H1 (cell line): ENCODE measurements at regions not wholly inside any gene's neighbourhood (a gene's known extent, or its start where the extent isn't known, plus 50 kb on each side); places are given as distances from the start of the nearest gene placed in this dataset.

Source experiments
- CTCF ChIA-PET: fragments of 300-600 bp; sonication (Branson Sonifier 250); formaldehyde crosslinking; loops from one replicate; lab custom pipeline; 2021; ENCODE audit not compliant: partially characterized antibody; lab: Charles Lee
- POLR2A ChIA-PET: fragments of 300-600 bp; sonication (Branson Sonifier 250); formaldehyde crosslinking; loops from one replicate; lab custom pipeline; 2021; ENCODE audit warnings: inconsistent platforms; ENCODE audit not compliant: partially characterized antibody; lab: Charles Lee
- DNase-seq, 2 experiments: peaks; one replicate each; pipeline versions ENCODE4 v3.0.0 to v3.0.0-alpha.2; 2010 to 2022; ENCODE audit warnings: low spot score in 2 of 2, low read depth in 1 of 2, mixed read lengths in 1 of 2
- FAIRE-seq: peaks from 2 replicates; lab custom pipeline; 2011; peaks lifted over from hg19 to GRCh38; lab: Jason Lieb, UNC
- H2AFZ ChIP-seq: 2 replicates; pipeline ENCODE4 v1.8.1; 2012; ENCODE audit warnings: low read length, inconsistent platforms
- H2AK5ac ChIP-seq: 2 replicates; pipeline ENCODE4 v1.6.1; 2013; ENCODE audit warnings: low read depth, low read length
- H2BK120ac ChIP-seq: replicated peaks from 2 replicates; pipeline ENCODE3; 2013; ENCODE audit warnings: low read depth, low read length, inconsistent platforms
- H2BK12ac ChIP-seq: 2 replicates; pipeline ENCODE4 v1.6.1; 2013; ENCODE audit warnings: low read depth, low read length
- H2BK15ac ChIP-seq: 2 replicates; pipeline ENCODE4 v1.6.1; 2013; ENCODE audit warnings: low read length
- H2BK20ac ChIP-seq: 2 replicates; pipeline ENCODE4 v1.6.1; 2013; ENCODE audit warnings: low read length
- H2BK5ac ChIP-seq: 2 replicates; pipeline ENCODE4 v1.6.1; 2013; ENCODE audit warnings: low read depth, low read length
- H3K14ac ChIP-seq: 2 replicates; pipeline ENCODE4 v1.6.1; 2013; ENCODE audit warnings: inconsistent platforms; ENCODE audit not compliant: insufficient read length
- H3K18ac ChIP-seq: 2 replicates; pipeline ENCODE4 v1.6.1; 2013; ENCODE audit warnings: low read length; ENCODE audit errors: extremely low read depth
- H3K23ac ChIP-seq: 2 replicates; pipeline ENCODE4 v1.6.1; 2013; ENCODE audit warnings: inconsistent platforms; ENCODE audit not compliant: insufficient read length
- H3K23me2 ChIP-seq: 2 replicates; pipeline ENCODE4 v1.6.1; 2013; ENCODE audit warnings: low read depth, low read length
- H3K27ac ChIP-seq: 2 replicates; pipeline ENCODE4 v1.6.1; 2011; ENCODE audit warnings: low read depth, low read length, inconsistent platforms
- H3K27me3 ChIP-seq, 4 experiments: replicated peaks in 1 of 4; 1 replicate in 1 of 4; 2 replicates in 3 of 4; pipeline versions ENCODE4 v1.6.1 to v1.8.1; 2011 to 2013; ENCODE audit warnings: low read length in 3 of 4, mild to moderate bottlenecking in 3 of 4, inconsistent platforms in 2 of 4, mixed read lengths in 2 of 4, moderate library complexity in 1 of 4; ENCODE audit not compliant: control insufficient read depth in 3 of 4, insufficient read depth in 3 of 4; ENCODE audit errors: extremely low read depth in 1 of 4
- H3K36me3 ChIP-seq, 4 experiments: 2 replicates each; pipeline versions ENCODE4 v1.6.1 to v1.8.1; 2011 to 2013; ENCODE audit warnings: mild to moderate bottlenecking in 4 of 4, low read length in 3 of 4, moderate library complexity in 2 of 4, control low read depth in 1 of 4, inconsistent platforms in 1 of 4; ENCODE audit not compliant: insufficient read depth in 4 of 4, control insufficient read depth in 2 of 4
- H3K4ac ChIP-seq: replicated peaks from 2 replicates; pipeline ENCODE3; 2013; ENCODE audit warnings: low read length, low read depth, mixed read lengths, inconsistent platforms; ENCODE audit not compliant: insufficient read length
- H3K4me1 ChIP-seq, 4 experiments: replicated peaks in 1 of 4; 1 replicate in 1 of 4; 2 replicates in 3 of 4; pipeline versions ENCODE4 v1.6.1 to v1.8.1; 2011 to 2013; ENCODE audit warnings: low read length in 3 of 4, inconsistent platforms in 2 of 4, mixed read lengths in 1 of 4; ENCODE audit not compliant: insufficient read depth in 4 of 4, control insufficient read depth in 3 of 4
- H3K4me2 ChIP-seq, 2 experiments: 2 replicates each; pipeline versions ENCODE4 v1.6.1 to v1.8.1; 2011 to 2013; ENCODE audit warnings: low read depth in 2 of 2, low read length in 2 of 2, control low read depth in 1 of 2, inconsistent platforms in 1 of 2, mild to moderate bottlenecking in 1 of 2; ENCODE audit not compliant: insufficient read depth in 1 of 2
- H3K4me3 ChIP-seq, 4 experiments: fragments of 200-600, 300-600 bp in 1 of 4; sonication (generic), shearing (Covaris generic), sonication (Bioruptor Twin) in 1 of 4; 2 replicates each; pipeline versions ENCODE4 v1.5.1 to v1.8.1; 2011 to 2016; ENCODE audit warnings: low read length in 4 of 4, low read depth in 3 of 4, control low read depth in 2 of 4, inconsistent platforms in 2 of 4, mild to moderate bottlenecking in 2 of 4, mixed read lengths in 1 of 4, moderate library complexity in 1 of 4; ENCODE audit not compliant: insufficient read depth in 2 of 4; ENCODE audit errors: extremely low read depth in 1 of 4
- H3K56ac ChIP-seq: replicated peaks from 2 replicates; pipeline ENCODE3; 2013; ENCODE audit warnings: low read depth, mild to moderate bottlenecking, mixed read lengths, low read length, inconsistent platforms; ENCODE audit not compliant: insufficient read length
- H3K79me1 ChIP-seq: 2 replicates; pipeline ENCODE4 v1.6.1; 2013; ENCODE audit warnings: low read depth, low read length, control low read depth
- H3K79me2 ChIP-seq, 2 experiments: 2 replicates each; pipeline versions ENCODE4 v1.6.1 to v1.8.1; 2012 to 2013; ENCODE audit warnings: low read length in 2 of 2, mild to moderate bottlenecking in 2 of 2, inconsistent platforms in 1 of 2; ENCODE audit not compliant: insufficient read depth in 2 of 2, control insufficient read depth in 1 of 2
- H3K9ac ChIP-seq, 4 experiments: replicated peaks in 1 of 4; 1 replicate in 1 of 4; 2 replicates in 3 of 4; pipeline versions ENCODE4 v1.6.1 to v1.8.1; 2011 to 2013; ENCODE audit warnings: low read depth in 3 of 4, low read length in 3 of 4, control low read depth in 2 of 4, mild to moderate bottlenecking in 2 of 4, moderate library complexity in 2 of 4, inconsistent platforms in 1 of 4; ENCODE audit errors: extremely low read depth in 1 of 4
- H3K9me3 ChIP-seq, 2 experiments: 2 replicates each; pipeline versions ENCODE4 v1.6.1 to v1.8.1; 2012 to 2013; ENCODE audit warnings: mild to moderate bottlenecking in 2 of 2, moderate library complexity in 2 of 2, control low read depth in 1 of 2, inconsistent platforms in 1 of 2, low read depth in 1 of 2, low read length in 1 of 2, mixed read lengths in 1 of 2; ENCODE audit not compliant: insufficient read depth in 2 of 2
- H4K20me1 ChIP-seq, 2 experiments: replicated peaks in 1 of 2; 2 replicates each; pipeline versions ENCODE3 to v1.8.1; 2011 to 2013; ENCODE audit warnings: inconsistent platforms in 2 of 2, low read length in 2 of 2, mild to moderate bottlenecking in 1 of 2; ENCODE audit not compliant: insufficient read depth in 2 of 2, control insufficient read depth in 1 of 2
- H4K5ac ChIP-seq: 2 replicates; pipeline ENCODE4 v1.6.1; 2013; ENCODE audit warnings: low read length, low read depth, mixed read lengths, inconsistent platforms; ENCODE audit not compliant: insufficient read length
- H4K8ac ChIP-seq: 2 replicates; pipeline ENCODE4 v1.8.0; 2013; ENCODE audit warnings: mild to moderate bottlenecking, moderate library complexity, low read length, inconsistent platforms; ENCODE audit not compliant: insufficient read depth; ENCODE audit errors: extremely low read depth
- H4K91ac ChIP-seq: replicated peaks from 2 replicates; pipeline ENCODE3; 2013; ENCODE audit warnings: low read length, mixed read lengths, inconsistent platforms; ENCODE audit not compliant: insufficient read length
- ASH2L ChIP-seq: fragments of 200-600, 300-600 bp; sonication (generic); IDR thresholded peaks from one replicate; pipeline ENCODE4 v1.7.1; 2017; ENCODE audit warnings: low read length
- ATF3 ChIP-seq: IDR thresholded peaks from 2 replicates; pipeline ENCODE4 v1.6.1; 2011; ENCODE audit warnings: low read depth, mild to moderate bottlenecking, low read length; ENCODE audit not compliant: insufficient read depth
- BCL11A ChIP-seq, 2 experiments: IDR thresholded peaks; one replicate each; pipeline ENCODE4 v1.6.1; 2011; ENCODE audit warnings: low read depth in 2 of 2, low read length in 2 of 2, mild to moderate bottlenecking in 2 of 2
- EP300 ChIP-seq, 2 experiments: IDR thresholded peaks; 1 replicate in 1 of 2; 2 replicates in 1 of 2; pipeline ENCODE4 v1.6.1; 2011 to 2012; ENCODE audit warnings: low read depth in 2 of 2, low read length in 2 of 2, mild to moderate bottlenecking in 2 of 2, borderline replicate concordance in 1 of 2, inconsistent platforms in 1 of 2, moderate library complexity in 1 of 2
- FOSL1 ChIP-seq: IDR thresholded peaks from 2 replicates; pipeline ENCODE4 v1.6.1; 2011; ENCODE audit warnings: mild to moderate bottlenecking, low read depth, low read length, moderate library complexity; ENCODE audit not compliant: insufficient read depth
- GTF2F1 ChIP-seq: IDR thresholded peaks from 2 replicates; pipeline ENCODE4 v1.6.1; 2012; ENCODE audit warnings: low read depth, low read length, improper control_type of control experiment, borderline replicate concordance
- HDAC6 ChIP-seq: IDR thresholded peaks from one replicate; pipeline ENCODE4 v1.7.1; 2012; ENCODE audit warnings: low read depth, mild to moderate bottlenecking, inconsistent platforms, low read length, moderate library complexity
- JUND ChIP-seq: IDR thresholded peaks from 2 replicates; pipeline ENCODE4 v1.6.1; 2011; ENCODE audit warnings: mild to moderate bottlenecking, improper control_type of control experiment, low read length
- KDM1A ChIP-seq: fragments of 200-600, 300-600 bp; sonication (generic); IDR thresholded peaks from 2 replicates; pipeline ENCODE4 v1.7.1; 2016; ENCODE audit warnings: mild to moderate bottlenecking, low read length, borderline replicate concordance
- KDM5A ChIP-seq: fragments of 200-600 bp; IDR thresholded peaks from 2 replicates; pipeline ENCODE4 v1.7.1; 2012; ENCODE audit warnings: mild to moderate bottlenecking, low read length, inconsistent platforms, mixed read lengths
- MAFK ChIP-seq: IDR thresholded peaks from 2 replicates; pipeline ENCODE4 v1.6.1; 2012; ENCODE audit warnings: low read depth, mild to moderate bottlenecking, improper control_type of control experiment, low read length
- MAX ChIP-seq: IDR thresholded peaks from 2 replicates; pipeline ENCODE4 v1.6.1; 2012; ENCODE audit warnings: inconsistent platforms
- NRF1 ChIP-seq: IDR thresholded peaks from 2 replicates; pipeline ENCODE4 v1.6.1; 2011; ENCODE audit warnings: mild to moderate bottlenecking, low read depth, low read length, improper control_type of control experiment
- POLR2AphosphoS5 ChIP-seq: IDR thresholded peaks from 2 replicates; pipeline ENCODE4 v1.6.1; 2011; ENCODE audit warnings: low read depth, low read length
- SP1 ChIP-seq: IDR thresholded peaks from 2 replicates; pipeline ENCODE4 v1.6.1; 2011; ENCODE audit warnings: low read depth, low read length
- WGBS, 2 experiments: shearing (Covaris generic) in 1 of 2; methylation state at CpG; one replicate each; pipeline versions ENCODE4 v1.1.6 to v1.1.7; 2013 to 2015; ENCODE audit warnings: low lambda C conversion rate in 2 of 2, mixed read lengths in 2 of 2, inconsistent platforms in 1 of 2, low coverage in 1 of 2, missing lambda C conversion rate in 1 of 2; ENCODE audit not compliant: insufficient replicate concordance in 2 of 2, insufficient coverage in 1 of 2, insufficient read length in 1 of 2; ENCODE audit errors: extremely low coverage in 1 of 2, missing lambda C conversion rate in 1 of 2; 5-methylcytosine and 5-hydroxymethylcytosine counted together

- Histone ChIP-seq H2BK12ac (no peak overlapping the region), H3K23ac (no peak overlapping the region), H3K9me3 (no peaks in the 10 kb centered on the region), H3K9ac (no peak overlapping the region), H2BK5ac (no peak overlapping the region), H3K79me1 (no peaks in the 10 kb centered on the region), H2AFZ (no peak overlapping the region), H2BK15ac (no peak overlapping the region), H3K4ac (no peak overlapping the region), H3K23me2 (no peaks in the 10 kb centered on the region), H4K20me1 (no peaks in the 10 kb centered on the region), H3K4me3 (no peak overlapping the region), H3K18ac (no peak overlapping the region), H4K5ac (no peak overlapping the region), H2BK20ac (no peak overlapping the region), H2AK5ac (no peak overlapping the region), H3K36me3 (no peaks in the 10 kb centered on the region), H4K8ac (no peak overlapping the region), H2BK120ac (no peak overlapping the region), H3K56ac (no peak overlapping the region), H3K27ac (no peak overlapping the region), H3K79me2 (no peaks in the 10 kb centered on the region), H3K4me2 (no peak overlapping the region), H3K27me3 (no peaks in the 10 kb centered on the region), H3K14ac (no peak overlapping the region), H4K91ac (no peak overlapping the region), H3K4me1 (no peaks in the 10 kb centered on the region)
- DNase-seq (no peak), FAIRE-seq (no peak)
- POLR2A ChIA-PET, result no interaction called here
- CTCF ChIA-PET, result no interaction called here
- 91% methylated on average over 3 of the region's 3 CpGs; no CpG with 5 or more reads in 1 of the 2 experiments for WGBS, 2 experiments
- TF ChIP-seq SP1 (no peak), KDM5A (no peak), ASH2L (no peak), NRF1 (no peak), GTF2F1 (no peak), JUND (no peak), MAFK (no peak), BCL11A (IDR thresholded peaks at IDR 0.05; ENCODE audit: low read depth in 2 of 2, low read length in 2 of 2) (no peak), MAX (no peak), FOSL1 (no peak), POLR2AphosphoS5 (no peak), HDAC6 (no peak), KDM1A (no peak), ATF3 (no peak), EP300 (IDR thresholded peaks at IDR 0.05; ENCODE audit: borderline replicate concordance in 1 of 2, low read depth in 2 of 2, low read length in 2 of 2) (no peak)
Observed at GRCh38 chr10:4177791-4178190, 392.8 kb upstream of the KLF6 start.
